ENCODE measurements at regions not wholly inside any gene's neighbourhood (a gene's known extent, or its start where the extent isn't known, plus 50 kb on each side); places are given as distances from the start of the nearest gene placed in this dataset.

DNA sequence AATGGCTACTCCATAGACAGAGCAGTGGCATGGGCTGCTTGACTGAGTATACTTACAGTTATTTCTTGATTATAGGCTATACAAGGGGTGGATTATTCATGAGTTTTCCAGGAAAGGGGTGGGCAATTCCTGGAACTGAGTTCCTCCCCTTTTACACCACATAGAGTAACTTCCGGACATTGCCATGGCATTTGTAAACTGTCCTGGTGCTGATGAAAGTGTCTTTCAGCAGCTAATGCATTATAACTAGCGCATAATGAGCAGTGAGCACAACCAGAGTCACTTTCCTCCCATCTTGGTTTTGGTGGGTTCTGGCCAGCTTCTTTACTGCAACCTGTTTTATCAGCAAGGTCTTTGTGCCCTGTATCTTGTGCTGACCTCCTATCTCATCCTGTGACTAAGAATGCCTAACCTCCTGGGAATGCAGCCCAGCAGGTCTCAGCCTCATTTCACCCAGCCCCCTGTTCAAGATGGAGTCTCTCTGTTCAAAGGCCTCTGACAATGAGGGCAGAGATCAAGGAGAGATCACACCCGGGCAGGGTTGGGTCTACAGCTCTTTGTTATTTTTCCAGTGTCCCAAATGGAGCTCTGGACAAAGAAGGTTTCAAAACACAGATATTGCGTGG lies 468.4 kb upstream of the PRKX start:
- intact Hi-C loops (cut with DNase I; ENCODE audit: low total_unique reads): no loop called here
- no peaks in the 10 kb centered on the region for H3K9me3 ChIP-seq

DNA sequence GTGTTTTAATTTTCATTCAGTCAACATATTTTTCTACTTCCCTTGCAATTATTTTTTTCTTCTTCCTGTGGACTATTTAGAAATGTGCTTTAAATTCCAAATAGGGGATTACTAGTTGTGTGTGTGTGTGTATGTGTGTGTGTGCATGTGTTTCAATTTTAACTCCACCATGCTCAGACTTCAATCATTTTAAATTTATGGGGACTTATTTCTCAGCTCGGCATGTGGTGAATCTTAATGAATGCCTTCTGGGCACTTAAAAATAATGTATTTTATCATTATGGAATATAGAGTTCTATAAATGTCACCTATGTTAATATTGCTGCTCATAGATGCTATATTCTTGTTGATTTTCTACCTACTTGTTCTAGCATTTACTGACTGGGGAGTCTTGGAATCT lies 465.6 kb upstream of the PRKX start:
- no peaks in the 10 kb centered on the region for H3K36me3 ChIP-seq
- H3K27me3 ChIP-seq: peaks cover 0 to 4% of the 10 kb centered on the region in 2 donors
- DNase-seq: no peak
- no peak overlapping the region for H3K27ac ChIP-seq
- intact Hi-C loops (cut with DNase I; ENCODE audit: low total_unique reads): no loop called here
- TF ChIP-seq, protein P1, sequence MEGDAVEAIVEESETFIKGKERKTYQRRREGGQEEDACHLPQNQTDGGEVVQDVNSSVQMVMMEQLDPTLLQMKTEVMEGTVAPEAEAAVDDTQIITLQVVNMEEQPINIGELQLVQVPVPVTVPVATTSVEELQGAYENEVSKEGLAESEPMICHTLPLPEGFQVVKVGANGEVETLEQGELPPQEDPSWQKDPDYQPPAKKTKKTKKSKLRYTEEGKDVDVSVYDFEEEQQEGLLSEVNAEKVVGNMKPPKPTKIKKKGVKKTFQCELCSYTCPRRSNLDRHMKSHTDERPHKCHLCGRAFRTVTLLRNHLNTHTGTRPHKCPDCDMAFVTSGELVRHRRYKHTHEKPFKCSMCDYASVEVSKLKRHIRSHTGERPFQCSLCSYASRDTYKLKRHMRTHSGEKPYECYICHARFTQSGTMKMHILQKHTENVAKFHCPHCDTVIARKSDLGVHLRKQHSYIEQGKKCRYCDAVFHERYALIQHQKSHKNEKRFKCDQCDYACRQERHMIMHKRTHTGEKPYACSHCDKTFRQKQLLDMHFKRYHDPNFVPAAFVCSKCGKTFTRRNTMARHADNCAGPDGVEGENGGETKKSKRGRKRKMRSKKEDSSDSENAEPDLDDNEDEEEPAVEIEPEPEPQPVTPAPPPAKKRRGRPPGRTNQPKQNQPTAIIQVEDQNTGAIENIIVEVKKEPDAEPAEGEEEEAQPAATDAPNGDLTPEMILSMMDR (IDR thresholded peaks at IDR 0.05): no peak
- TF ChIP-seq POLR2A (IDR thresholded peaks at IDR 0.05): no peak
- H3K4me1 ChIP-seq: no peaks in the 10 kb centered on the region
- H3K4me3 ChIP-seq: no peak overlapping the region
- no peaks in the 10 kb centered on the region for H3K9me3 ChIP-seq

More for the DNA sequence above, 468.4 kb upstream of the PRKX start:
- DNase-seq: no peak
- no peaks in the 10 kb centered on the region for H3K4me1 ChIP-seq
- no peaks in the 10 kb centered on the region for H3K36me3 ChIP-seq
- TF ChIP-seq, protein P1 (IDR thresholded peaks at IDR 0.05): no peak
- TF ChIP-seq POLR2A (IDR thresholded peaks at IDR 0.05): no peak
- no peak overlapping the region for H3K27ac ChIP-seq
- peaks cover 0 to 4% of the 10 kb centered on the region in 2 donors for H3K27me3 ChIP-seq
- no peak overlapping the region for H3K4me3 ChIP-seq

DNA sequence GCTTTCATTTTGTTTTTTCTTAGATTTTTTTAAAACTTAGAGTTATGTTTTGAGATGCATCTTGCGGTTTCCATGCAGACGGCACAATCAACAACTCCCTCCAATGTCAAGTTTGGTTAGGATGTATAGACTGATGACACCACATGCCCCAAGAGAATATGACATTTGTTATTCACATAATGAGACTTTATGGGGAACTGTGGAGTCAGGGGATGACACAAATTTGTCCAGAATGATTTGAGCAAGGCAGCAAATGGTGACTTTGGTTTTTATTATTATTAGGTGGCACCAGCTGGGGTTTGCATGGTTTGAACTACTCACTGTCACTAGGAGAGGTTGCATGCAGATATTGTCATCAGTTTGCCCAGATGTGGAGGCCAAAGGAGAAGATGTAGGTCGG lies 461.8 kb upstream of the PRKX start:
- no peaks in the 10 kb centered on the region for H3K27me3 ChIP-seq
- no peak for DNase-seq
- no peaks in the 10 kb centered on the region for H3K36me3 ChIP-seq
- no peak overlapping the region for H3K4me3 ChIP-seq
- H3K27ac ChIP-seq: no peak overlapping the region
- TF ChIP-seq POLR2A (IDR thresholded peaks at IDR 0.05): no peak
- TF ChIP-seq, protein P1 (IDR thresholded peaks at IDR 0.05): no peak
- no peaks in the 10 kb centered on the region for H3K4me1 ChIP-seq
- H3K9me3 ChIP-seq: no peaks in the 10 kb centered on the region
- intact Hi-C loops (cut with DNase I; ENCODE audit: low total_unique reads): no loop called here

DNA sequence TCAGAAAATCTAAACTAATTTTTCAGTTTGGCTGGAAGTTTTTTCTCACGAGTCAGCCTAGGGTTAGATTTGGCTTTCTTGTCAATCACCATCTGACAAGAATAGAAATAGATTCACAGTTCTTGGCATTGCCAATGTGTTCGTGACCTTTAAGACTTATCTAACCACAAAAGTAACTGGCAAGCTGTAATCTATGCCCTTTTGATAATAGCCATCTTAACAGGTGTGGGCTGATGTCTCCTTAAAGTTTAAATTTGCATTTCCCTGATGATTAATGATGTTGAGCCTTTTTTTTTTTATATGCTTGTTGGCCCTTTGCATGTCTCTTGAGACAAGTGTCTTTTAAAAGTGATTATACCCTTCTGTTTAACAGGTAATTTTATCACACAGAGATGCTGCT lies 460.3 kb upstream of the PRKX start:
- intact Hi-C loops (cut with DNase I; ENCODE audit: low total_unique reads): no loop called here
- Histone ChIP-seq H3K36me3 (no peaks in the 10 kb centered on the region), H3K27ac (no peak overlapping the region), H3K27me3 (no peaks in the 10 kb centered on the region), H3K9me3 (no peaks in the 10 kb centered on the region), H3K4me1 (no peaks in the 10 kb centered on the region), H3K4me3 (no peak overlapping the region)
- DNase-seq: no peak
- TF ChIP-seq POLR2A (IDR thresholded peaks at IDR 0.05): no peak
- TF ChIP-seq, protein P1 (IDR thresholded peaks at IDR 0.05): no peak

DNA sequence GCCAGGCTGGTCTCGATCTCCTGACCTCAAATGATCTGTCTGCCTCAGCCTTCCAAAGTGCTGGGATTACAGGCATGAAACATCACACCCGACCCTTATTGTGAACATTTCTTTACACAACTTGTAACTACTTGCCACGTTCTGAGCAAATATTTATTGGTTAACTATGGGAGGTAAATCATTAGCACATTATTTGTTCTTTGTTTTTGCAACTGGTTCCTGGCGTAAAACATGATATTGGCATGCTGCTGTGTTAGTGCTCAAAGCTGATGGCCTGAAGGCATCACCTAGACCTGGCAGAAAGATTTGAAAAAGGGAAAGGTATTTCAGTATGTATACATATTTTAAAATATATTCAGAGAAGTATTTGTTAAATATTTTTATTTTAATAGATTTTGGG lies 438.3 kb upstream of the PRKX start:
- Histone ChIP-seq H3K4me1 (no peaks in the 10 kb centered on the region), H3K27me3 (no peaks in the 10 kb centered on the region), H3K9me3 (no peaks in the 10 kb centered on the region), H3K4me3 (no peak overlapping the region), H3K36me3 (no peaks in the 10 kb centered on the region), H3K27ac (no peak overlapping the region)
- TF ChIP-seq, protein P1 (IDR thresholded peaks at IDR 0.05): no peak
- TF ChIP-seq POLR2A (IDR thresholded peaks at IDR 0.05): no peak
- intact Hi-C loops (cut with DNase I; ENCODE audit: low total_unique reads): no loop called here
- DNase-seq: no peak

Data from uterus (tissue), 3 donors.